SK-N-SH (cell line): ENCODE measurements at regions not wholly inside any gene's neighbourhood (a gene's known extent, or its start where the extent isn't known, plus 50 kb on each side); places are given as distances from the start of the nearest gene placed in this dataset.

Experiments used
- EP300 ChIP-seq, 2 experiments: IDR thresholded peaks; 2 replicates each; pipeline versions ENCODE4 v1.4.0 to v1.6.1; 2012; ENCODE audit warnings: borderline replicate concordance in 1 of 2, low read depth in 1 of 2, low read length in 1 of 2
- EZH2phosphoT487 ChIP-seq: fragments of 200-600 bp; sonication (generic); IDR thresholded peaks from 2 replicates; pipeline ENCODE4 v1.6.1; 2017; ENCODE audit warnings: low read depth, mixed run types, mild to moderate bottlenecking, antibody characterized with exemption, moderate library complexity, borderline replicate concordance
- TAF1 ChIP-seq: IDR thresholded peaks from 2 replicates; pipeline ENCODE4 v1.6.1; 2012; ENCODE audit warnings: low read depth, mild to moderate bottlenecking, low read length, moderate library complexity, borderline replicate concordance
- TF ChIP-seq, protein P1 (sequence below): fragments of 200-600 bp; sonication (generic); IDR thresholded peaks from 2 replicates; pipeline ENCODE4 v1.6.1; 2017; ENCODE audit warnings: antibody characterized with exemption, mild to moderate bottlenecking, moderate library complexity

DNA sequence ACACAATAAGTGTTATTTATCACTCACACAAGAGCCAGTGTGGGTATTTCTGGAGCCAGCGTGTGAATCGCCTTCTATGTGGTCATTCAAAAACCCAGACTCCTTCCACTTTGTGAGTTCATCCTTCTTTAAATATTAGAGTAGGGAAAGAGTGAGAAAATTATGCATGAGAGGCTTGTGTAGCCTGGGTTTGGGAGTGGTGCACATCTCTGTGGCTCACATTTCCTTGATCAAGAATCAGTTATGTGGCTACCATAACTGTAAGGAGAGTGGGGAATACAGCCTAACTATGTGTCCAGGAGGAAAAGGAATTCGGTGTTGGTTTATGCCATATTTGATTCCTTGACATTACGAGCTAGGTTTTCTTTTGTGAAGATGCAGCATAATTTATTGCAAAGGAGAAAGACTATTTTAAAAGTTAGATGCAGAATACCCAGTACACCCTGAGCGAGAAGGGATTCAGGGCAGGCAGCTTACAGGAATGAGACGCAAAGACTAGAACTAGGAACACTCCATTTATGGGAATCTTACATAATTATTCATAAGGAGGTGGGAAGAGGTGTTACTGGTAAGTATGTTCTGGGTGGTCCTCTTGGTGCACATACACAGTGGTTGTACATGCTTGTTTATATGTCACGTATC, 638.5 kb downstream of the COL12A1 start:
- TF ChIP-seq EZH2phosphoT487 (no peak), TAF1 (no peak), EP300 (IDR thresholded peaks at IDR 0.05; ENCODE audit: borderline replicate concordance in 1 of 2, low read depth in 1 of 2, low read length in 1 of 2) (no peak)
- TF ChIP-seq, protein P1, sequence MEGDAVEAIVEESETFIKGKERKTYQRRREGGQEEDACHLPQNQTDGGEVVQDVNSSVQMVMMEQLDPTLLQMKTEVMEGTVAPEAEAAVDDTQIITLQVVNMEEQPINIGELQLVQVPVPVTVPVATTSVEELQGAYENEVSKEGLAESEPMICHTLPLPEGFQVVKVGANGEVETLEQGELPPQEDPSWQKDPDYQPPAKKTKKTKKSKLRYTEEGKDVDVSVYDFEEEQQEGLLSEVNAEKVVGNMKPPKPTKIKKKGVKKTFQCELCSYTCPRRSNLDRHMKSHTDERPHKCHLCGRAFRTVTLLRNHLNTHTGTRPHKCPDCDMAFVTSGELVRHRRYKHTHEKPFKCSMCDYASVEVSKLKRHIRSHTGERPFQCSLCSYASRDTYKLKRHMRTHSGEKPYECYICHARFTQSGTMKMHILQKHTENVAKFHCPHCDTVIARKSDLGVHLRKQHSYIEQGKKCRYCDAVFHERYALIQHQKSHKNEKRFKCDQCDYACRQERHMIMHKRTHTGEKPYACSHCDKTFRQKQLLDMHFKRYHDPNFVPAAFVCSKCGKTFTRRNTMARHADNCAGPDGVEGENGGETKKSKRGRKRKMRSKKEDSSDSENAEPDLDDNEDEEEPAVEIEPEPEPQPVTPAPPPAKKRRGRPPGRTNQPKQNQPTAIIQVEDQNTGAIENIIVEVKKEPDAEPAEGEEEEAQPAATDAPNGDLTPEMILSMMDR, result no peak
